HG03066 (cell line): ENCODE measurements at regions not wholly inside any gene's neighbourhood (a gene's known extent, or its start where the extent isn't known, plus 50 kb on each side); places are given as distances from the start of the nearest gene placed in this dataset.

Experiments used
- ATAC-seq: cut with Tn5 transposase; IDR thresholded peaks from one replicate; pipeline ENCODE4 v1.9.1; 2021; ENCODE audit warnings: low read depth; ENCODE audit not compliant: unreplicated experiment

DNA sequence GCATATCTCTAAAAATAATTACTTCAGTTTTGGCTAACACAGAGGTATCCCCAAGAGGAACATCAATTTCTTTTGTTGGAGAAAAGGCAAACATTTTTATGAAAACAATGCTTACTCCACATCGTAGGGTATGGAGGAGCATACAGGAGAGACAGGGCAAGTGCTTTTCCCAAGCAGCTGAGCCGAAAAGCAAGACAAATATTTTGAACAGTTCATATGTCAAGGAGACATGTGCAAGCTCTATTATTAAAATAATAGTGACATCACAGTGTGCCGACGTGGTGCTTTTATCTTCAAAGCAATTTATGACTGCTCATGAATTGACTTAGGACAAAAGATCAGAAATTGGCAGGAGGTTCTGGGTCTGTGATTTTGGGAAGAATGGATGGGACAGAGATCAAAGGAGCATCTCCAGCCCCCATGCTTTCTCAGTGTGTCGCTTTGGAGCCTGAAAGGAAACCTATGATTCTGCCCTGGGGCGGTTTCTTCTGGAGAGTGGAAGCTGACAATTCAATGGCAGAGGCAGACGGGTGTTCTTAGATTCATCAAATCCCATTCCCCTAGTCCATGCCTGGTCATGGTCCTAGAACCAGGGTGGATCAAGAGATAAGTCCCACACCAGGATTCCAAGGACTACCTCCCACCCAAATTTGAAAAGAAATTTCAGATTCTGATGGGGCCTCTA lies 97.1 kb downstream of the JCAD start:
- ATAC-seq: no peak

DNA sequence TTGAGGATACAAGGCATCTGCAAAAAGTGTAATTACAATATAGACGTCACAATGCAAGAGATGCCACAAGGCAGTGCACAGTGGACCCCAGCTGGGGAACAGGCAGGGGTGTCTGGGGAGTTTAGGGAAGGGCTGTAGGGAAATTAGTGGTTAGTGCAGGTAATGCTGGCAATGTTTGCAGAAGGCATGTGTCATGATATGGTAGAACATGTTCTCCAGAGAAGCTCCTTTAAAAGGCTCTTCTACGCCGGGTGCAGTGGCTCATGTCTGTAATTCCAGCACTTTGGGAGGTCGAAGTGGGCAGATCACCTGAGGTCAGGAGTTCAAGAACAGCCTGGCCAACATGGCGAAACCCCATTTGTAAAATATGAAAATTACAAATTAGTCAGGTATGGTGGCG lies 98.0 kb downstream of the JCAD start:
- ATAC-seq: no peak

DNA sequence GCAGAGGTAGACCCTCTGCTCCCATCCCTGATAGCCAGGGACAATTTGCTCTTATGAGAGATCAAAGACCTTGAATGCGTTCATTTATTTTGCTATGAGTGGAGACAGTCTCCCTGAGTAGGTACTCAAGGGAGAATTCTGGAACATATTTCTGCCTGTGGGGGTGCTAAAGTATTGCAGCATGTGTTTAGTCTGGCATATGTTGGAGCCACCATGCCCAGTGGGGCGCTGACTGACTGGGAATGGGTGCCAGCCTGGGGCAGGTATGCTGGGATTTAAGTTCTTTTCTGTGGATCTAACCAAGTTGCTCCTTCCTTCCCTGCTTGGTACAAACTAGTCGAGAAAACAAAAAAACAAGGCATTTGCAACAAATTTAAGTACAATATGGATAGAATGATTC lies 99.1 kb downstream of the JCAD start:
- no peak for ATAC-seq

DNA sequence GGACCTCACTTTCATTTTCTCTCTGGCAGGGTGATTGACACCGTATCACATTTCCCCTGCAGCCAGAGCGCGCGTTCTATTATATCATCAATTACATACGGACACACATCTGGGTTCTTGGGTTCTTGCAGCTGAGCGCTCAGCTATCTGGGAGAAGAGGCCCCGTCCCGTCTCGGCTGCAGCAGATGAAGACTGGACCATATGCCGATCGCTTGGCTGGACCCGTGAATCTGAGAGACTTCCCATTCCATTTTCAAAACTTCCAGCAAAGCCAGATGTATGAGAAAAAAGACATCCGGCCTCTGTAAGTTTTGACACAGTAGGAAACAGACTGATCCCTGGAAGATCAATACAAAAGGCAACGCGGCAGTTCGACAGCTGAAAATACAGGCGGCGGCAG lies 99.8 kb downstream of the JCAD start:
- ATAC-seq: no peak

DNA sequence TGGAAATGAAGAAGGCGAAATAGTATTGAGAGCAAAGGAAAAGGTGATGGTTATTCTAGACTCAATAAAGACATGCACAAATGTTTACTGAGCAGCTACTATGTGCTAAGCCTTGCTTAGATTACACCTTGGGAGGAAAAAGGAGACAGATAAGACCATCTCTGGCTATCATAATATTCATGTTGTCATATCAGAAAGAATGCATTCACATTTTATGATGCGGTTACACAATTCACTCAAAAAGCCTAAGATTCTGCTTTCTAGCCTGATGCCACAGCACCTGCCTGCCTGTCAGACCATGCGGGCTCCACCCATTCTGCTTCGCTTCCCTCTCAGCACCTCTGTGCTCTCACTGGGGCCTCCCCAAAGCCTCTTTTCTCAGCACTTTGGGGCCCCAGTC lies 100.9 kb downstream of the JCAD start:
- no peak for ATAC-seq

DNA sequence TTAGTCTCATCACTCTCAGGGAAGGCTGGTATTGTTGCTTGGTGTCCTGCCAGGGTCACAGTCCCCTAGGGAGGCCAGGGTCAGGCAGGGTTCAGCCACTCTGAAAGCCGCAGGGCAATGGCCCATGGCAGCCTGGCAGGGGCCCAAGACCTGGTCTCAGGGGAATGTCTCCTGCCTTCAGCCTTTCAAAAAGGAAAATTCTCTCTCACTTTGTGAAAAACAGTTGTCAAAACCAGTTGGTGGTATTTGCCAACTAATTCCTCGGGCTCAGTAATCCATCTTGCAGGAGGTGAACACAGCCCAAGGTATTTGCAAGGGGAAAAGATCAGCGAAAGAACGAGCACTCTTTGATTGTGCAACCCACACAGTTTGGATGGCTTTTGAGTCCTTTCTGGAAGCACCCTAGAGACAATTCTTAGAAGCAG lies 101.5 kb downstream of the JCAD start:
- no peak for ATAC-seq

DNA sequence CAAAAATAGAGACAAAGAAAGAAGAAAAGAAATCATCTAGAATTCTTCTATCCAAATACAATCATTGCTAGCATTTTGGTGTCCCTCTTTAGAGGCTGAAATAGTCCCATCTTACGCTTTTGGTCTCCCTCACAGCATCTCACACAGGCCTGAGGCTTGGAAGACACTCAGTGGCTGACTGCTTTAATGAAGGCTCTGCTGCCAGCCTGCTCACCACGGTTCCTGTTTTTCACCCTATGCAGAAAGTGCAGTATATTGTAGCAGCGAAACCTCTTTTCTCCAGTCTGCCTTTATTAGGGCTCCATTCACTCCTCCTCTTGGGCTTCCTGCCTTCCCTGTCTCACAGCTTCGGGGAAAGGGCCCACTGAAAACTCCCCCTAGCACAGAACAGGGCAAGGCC lies 102.2 kb downstream of the JCAD start:
- no peak for ATAC-seq

DNA sequence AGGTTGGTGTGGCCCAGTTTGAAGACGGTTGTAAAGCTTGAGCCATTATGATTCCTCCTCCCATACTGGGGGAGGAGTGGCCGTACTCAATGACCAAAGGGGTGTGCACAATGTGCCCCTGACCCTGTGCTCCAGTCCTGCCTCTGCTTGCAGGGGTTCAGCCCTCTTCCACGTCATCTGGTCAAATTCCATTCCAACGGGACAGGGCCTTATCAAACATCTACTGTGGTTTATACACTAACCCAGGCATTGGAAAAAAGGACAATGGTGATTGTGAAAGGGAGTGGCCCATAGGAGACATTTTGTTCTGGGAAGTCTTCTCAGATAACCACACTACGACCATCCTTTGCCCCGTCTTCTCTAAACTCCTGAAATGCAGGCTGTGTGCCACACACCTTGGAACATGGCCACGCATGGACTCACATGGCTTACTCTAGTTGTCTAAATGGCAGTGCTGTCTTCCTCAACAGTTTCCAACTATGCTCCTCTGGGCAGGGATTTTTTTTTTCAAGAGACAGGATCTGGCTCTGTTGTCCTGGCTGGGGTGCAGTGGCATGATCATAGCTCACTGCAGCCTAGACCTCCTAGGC lies 103.0 kb downstream of the JCAD start:
- no peak for ATAC-seq

DNA sequence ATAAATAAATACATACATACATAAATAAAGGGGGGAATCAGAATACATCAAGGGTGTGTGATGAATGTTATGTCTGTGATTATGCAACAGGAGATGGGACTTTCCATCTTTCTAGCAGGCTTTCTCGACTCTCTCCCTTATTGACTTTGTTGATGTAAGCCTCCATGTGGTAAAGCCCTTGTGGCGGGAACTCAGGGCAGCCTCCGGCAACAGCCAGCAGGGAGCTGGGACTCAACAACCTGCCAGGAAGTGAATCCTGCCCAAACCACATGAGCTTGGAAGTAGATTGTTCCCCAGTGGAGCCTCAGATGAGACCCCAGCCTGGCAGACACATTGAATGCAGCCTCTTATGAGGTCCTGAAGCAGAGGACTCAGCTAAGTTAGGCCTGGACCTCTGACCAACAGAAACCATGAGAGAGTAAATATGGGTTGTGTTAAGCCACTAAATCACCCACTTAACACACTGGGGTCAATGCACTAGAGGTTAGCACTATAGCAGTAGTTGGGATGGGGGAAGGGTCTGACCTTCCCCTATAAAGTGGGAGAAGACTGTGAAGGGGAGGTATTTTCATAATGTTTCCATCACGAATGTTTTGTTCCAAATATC lies 104.0 kb downstream of the JCAD start:
- no peak for ATAC-seq

DNA sequence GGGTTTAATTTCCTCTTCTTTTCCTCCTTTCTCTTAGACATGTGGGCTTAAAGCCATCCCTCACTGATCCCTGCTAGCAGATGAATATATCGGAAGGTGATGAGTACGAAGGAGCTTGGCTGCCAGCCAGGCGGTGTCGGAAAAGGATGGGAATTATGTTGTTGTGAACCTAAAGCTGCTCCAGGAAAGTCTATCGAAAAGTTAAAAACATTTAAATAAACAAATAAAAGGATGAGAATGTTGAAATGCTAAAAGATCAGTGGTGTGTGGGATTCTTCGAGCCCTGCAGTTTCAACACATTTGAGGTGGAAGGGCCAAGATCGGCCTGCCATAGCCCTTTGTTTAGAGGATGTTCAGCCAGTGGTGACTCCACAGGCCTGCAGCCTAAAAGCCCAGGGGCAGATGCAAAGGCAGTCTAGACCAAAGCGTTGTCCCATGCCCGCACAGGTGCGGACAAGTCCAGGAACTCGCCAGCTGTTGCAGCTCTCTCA lies 107.9 kb downstream of the JCAD start:
- ATAC-seq: no peak

DNA sequence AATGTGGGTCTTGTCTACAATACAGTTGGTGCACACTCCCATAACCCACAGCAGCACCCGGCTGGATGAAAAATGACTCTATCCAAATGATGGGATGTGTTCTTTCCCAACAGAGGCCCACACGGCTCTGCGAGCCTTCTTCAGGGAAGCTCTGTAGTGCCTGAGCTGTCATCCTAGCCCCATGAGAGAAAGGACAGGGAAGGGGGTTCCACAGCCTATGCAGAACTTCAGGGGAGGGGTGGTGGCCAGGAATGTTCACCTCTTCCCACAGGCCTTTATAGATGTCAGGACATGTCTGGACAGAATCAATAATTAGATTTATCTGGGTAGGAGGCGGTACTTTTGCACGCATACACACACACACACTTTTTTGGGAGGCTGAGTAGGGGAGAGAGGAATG lies 109.0 kb downstream of the JCAD start:
- ATAC-seq: no peak

DNA sequence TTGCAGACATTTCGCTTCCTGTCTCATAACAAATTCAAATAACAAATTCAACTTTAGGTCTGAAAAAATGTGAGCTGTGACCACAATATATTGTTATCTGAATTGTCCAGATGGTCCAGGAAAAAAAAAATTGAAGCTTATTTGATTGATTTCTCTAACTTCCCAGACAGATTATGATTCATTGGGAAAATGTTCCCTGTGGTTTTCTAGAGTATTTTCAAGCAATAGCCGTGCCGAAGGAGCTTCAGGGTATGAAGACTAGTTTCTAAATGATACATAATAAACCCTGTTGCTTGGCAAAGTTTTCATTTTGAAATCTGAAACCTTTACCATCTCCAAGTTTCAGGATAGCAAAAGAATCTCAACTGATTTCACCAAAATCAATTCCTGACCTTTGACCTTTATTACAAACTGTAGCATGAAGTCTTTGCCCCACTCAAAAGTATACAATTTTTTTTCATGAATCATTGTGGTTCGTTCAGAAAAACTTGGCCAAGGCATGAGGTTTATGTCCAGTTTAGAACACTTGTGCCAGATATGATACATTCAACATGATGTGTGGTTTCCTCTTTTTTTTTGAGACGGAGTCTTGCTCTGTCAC lies 109.9 kb downstream of the JCAD start:
- ATAC-seq: no peak

DNA sequence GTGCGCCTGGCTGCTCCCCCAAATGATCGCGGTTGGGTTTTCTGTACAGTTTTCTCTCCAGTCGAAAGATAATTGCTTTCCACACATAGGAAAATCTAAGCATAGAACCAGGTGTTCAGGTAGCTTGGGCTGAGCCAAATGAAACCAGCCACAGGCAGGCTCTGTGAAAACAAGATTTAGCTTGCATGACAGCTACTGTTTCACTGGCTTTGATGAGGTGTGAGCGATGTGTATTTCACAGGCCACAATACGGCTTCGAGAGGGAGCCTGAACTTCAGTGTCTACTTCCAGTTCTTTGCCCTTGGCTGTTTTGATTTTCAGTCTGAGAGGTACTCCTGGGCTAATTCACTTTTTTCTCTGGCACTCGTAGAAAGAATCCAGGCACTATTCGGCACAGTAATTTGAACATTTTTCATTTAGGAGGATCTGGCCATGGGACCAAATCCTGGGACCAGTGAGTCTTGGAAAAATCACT lies 110.5 kb downstream of the JCAD start:
- no peak for ATAC-seq

DNA sequence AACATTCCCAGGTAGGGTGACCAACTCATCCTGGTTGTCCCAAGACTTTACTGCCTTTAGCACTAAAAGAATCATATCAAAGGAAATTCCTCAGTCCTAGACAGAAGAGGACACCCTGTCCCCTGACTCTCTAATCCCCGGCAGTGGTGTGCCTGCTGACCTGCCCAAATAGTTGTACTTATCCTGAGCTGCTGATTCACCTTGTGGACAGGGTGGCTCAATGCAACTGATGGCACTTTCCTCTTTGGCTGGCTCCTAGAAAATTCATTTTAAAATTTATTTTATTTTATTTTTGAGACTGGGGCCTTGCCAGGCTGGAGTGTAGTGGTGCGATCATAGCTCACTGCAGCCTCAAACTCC lies 111.7 kb downstream of the JCAD start:
- ATAC-seq: no peak

DNA sequence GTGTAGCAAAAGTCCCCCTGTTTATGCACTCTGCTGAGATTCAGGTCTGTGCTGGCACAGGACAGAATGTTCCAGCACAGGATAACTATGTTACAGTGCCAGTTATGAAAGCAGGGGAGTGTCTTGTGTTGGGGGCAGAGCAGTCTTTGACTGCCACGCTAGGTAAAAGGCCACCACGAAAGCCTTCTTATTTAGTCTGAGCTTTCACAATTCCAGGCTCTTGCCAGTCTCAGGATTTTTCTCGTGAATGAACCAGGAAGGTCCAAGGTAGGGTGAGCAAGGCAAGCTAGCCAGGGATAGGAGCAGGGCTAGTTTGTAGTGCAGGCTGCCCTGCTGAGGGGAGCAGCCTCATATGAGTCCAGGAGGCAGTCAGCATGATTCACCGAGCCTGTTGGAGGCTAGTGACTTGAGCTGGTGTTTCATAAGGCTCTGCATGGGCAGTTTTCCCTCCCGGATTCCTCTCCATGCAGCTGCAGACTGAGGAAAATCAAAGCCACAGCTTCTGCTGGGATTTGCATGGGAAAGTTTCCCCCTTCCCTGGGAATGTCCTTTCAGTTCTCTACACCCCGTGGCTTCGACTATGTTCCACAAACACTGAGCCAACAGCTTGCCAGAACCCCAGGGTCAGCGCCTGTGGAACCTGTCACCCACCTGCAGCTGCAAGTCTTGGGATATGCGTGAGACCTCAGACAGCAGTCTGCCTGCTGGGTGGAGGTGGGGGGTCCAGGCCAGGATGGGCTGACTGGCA lies 112.3 kb downstream of the JCAD start:
- ATAC-seq: no peak

DNA sequence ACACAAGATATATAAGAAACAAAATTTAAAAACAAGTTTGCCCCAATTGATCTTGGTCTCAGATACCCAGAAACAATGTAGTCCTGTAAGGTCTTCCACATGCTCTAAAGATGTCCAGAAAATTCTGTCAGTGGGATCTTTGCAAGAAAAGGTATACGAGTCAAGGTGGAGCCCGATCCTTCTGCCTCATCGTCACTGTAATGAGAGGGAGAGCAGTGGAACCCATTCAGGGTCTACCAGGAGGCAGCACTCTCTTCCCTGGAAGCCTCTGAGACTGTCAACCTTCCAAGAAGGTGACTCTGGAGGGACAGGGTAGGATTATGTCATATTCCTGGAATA lies 112.8 kb downstream of the JCAD start:
- no peak for ATAC-seq

DNA sequence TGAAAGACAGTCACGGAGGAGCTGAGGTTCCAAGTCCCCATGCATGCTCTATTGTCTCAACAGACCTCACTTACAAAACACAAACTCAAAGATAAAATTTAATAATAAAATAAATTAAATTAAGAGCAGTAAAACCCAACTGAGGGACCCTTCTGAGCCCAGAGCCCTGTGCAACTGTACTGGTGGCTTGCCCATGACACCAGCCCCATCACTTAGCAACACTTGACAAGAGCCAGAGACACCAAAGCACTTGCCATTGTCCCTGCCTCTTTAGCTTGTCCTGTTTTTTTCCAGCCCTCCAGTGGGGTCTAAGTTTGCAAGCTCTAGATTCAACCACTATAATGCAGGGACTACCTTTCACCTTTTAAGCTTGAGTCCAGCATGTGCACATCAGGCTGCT lies 117.9 kb downstream of the JCAD start:
- no peak for ATAC-seq

DNA sequence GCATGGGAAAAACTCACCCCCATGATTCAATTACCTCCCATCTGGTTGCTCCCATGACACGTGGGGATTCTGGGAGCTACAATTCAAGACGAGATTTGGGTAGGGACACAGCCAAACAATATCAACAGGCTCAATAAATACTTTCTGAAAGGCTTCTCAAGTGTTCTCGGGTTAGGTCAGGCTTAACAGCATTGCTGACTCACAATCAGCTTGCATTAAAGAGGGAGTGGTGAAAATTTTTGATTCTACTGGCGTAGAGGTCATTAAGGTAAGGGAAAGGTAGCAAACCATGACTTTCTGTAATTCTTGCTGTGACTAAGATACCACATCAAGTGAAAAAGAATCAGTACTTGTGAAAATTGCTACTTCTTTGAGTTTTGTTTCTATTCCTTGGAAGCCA lies 126.4 kb downstream of the JCAD start:
- no peak for ATAC-seq

DNA sequence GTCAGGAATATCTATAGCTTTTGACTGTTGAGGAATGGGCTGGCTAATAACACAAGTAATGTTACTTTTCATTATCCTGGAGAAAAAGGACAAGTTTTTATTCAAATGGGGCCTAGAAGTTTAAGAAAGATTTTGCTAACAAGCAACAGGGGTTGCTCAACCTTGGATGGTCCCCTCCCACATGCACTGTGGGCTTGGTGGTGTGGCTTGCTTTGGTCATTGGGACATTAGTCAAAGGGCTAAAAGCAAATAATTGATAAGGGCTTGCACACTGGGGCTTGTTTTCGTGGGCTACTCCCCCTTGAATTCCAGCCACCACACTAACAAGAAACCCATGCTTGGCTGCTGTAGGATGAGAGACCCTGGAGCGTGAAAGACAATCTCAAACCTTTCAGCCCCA lies 127.6 kb downstream of the JCAD start:
- no peak for ATAC-seq

DNA sequence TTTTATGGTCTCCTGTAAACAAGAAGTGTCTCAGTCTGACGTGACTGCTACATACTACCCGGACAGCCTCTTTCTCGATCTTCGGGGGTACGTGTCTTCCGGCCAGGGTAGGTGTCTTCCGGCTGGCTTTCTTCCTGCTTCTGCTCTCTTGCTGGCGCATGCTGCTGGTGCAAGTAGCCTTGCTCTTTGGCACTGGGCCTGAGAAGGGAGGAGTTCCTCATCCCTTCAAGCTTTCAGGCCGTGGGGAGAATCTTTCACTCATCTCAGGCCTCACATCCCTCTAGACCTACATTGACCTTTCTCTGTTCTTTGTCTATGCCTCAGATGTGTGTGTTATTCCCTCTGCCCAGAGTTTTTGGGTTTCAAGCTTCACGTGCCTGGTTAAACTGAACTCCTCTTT lies 130.4 kb downstream of the JCAD start:
- no peak for ATAC-seq

DNA sequence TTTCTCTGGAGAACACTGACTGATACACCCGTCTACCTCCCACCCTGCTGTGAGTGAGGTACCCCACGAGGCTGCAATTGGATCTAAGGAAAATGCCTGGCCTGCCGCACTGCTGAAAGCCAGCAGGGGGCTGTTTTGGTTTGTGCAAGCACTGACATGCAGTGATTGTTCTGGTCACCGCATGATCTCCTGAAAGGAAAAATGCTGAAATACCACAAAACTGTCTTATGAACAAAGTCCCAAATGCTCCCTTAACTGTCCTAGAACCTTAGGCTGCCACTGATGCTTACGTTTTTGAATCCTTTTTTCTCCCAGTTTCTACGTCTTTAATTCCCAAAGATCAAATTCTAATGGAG lies 132.7 kb downstream of the JCAD start:
- ATAC-seq: no peak
